GM12865 (cell line): ENCODE measurements at regions not wholly inside any gene's neighbourhood (a gene's known extent, or its start where the extent isn't known, plus 50 kb on each side); places are given as distances from the start of the nearest gene placed in this dataset.

Experiments used
- DNase-seq: peaks from one replicate; pipeline ENCODE4 v3.0.0; 2010; ENCODE audit warnings: low read depth
- H3K4me3 ChIP-seq: 2 replicates; pipeline ENCODE4 v1.5.1; 2011; ENCODE audit warnings: mild to moderate bottlenecking, low read depth, low read length, control low read depth
- CTCF ChIP-seq: IDR thresholded peaks from 2 replicates; pipeline ENCODE4 v1.5.1; 2011; ENCODE audit warnings: low read length, control low read depth, low read depth, inconsistent platforms; ENCODE audit not compliant: insufficient read depth; ENCODE audit errors: missing control alignments

DNA sequence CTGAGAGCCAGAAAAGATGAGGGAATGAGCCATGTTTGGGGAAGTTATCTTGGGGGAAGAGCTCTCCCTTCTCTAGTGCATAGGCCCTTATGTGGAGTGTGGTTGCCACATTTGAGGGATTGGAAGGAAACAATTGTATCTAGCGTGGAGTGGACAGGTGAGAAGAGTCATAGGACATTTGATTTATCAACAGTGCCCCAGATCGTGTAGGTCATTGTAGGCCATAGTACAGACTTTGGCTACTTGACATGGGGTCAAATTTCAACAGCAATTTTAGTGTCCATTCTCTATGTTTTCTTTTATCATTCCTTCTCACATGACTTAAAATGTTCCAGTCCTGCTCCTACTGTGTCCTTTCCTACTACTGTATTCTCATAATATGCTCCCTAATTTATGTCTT lies 1182.8 kb downstream of the SORCS1 start:
- no peak overlapping the region for H3K4me3 ChIP-seq
- DNase-seq: no peak
- TF ChIP-seq CTCF: no peak

DNA sequence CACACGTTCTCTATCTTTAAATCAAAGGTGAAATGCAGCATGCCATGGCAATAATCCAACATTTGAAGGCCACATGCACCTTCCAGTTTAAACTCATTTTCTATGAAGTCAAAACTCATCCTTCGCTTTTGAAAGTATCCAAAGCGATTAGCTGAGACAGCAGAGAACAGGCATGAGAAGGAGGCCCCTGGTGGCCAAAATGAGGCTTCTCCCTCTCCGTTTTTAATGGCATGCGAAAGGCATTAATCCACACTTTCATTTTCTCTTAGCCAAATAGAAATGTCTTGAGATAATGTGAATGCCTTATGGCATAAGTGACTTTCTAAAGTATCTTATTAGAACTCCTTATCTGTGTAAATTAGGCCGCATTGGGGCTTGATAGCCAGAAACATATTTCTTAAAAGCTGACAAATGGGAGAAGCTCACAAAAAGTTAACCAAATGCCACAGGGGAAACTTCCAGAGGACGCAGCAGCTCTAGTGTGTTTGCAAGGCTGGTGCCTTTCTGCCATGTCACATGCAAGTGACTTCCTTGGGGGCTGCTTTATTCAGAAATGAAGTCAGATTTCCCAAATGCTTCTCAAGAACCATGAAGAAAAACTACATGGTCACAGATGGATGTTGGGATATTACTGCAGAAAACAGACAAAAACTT lies 1189.6 kb downstream of the SORCS1 start:
- H3K4me3 ChIP-seq: peak overlapping the region; percentile 4; the same call in 1 of the 2 replicates
- peak; percentile 66 for TF ChIP-seq CTCF
- DNase-seq: peak; percentile 60

DNA sequence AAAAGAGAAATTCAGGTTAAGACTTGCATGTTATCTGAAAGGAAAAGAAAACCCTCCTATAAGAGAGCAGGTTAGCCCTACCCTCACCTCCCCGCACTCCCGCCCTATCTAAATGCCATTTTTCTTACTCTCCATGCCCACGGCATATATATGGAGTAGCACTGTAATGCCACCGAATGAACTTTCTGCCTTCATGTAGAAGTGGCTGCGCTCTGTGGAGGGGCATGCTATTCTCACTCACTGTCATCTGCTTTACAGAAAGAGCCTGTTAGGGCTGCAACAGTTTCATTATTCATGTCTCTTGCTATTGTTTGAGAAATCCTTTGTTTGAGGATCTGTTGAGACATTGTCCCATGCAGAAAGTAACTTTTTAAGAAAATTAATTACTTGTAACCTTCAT lies 1190.6 kb downstream of the SORCS1 start:
- DNase-seq: no peak
- no peak overlapping the region for H3K4me3 ChIP-seq
- TF ChIP-seq CTCF: no peak

- H3K4me3 ChIP-seq: no peak overlapping the region
- no peak for DNase-seq
- TF ChIP-seq CTCF: no peak
Measured at GRCh38 chr10:105973360-105973759, 1191.1 kb downstream of the SORCS1 start.

- no peak for TF ChIP-seq CTCF
- no peak overlapping the region for H3K4me3 ChIP-seq
- DNase-seq: no peak
Measured at GRCh38 chr10:105971460-105971859, 1193.0 kb downstream of the SORCS1 start.

DNA sequence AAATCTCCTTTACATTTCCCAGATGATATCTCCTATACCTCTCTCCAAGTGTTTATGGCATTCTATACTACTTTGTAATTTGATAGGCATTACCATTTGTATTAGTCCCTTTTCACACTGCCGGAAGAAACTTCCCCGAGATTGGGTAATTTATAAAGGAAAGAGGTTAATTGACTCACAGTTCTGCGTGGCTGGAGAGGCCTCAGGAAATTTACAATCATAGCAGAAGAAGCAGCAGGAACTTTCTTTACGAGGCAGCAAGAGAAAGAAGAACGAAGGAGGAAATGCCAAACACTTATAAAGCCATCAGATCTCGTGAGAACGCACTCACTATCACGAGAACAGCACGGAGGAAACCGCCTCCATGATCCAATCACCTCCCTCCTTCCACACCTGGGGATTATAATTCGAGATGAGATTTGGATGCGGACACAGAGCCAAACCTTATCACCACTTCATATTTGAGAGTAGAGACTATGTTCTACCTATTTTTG lies 1194.6 kb downstream of the SORCS1 start:
- no peak for DNase-seq
- TF ChIP-seq CTCF: no peak
- no peak overlapping the region for H3K4me3 ChIP-seq

DNA sequence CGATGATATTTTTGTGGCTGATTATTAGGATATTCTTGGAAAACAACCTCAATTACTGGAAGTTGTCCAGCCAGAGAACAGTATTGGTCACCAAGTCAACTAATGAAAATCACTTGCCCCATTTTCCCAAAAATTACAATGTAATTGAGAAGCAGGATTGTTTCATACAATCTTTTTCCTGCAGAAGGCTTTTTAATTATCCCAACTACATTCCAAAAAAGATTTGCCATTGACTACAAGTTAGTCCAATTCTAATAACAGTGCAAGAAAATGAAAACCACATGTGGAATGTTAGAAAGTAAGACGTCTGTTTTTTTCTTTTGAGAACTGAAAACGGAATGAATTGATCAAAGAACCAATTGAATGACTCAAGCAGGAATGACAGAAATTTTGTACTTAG lies 1195.8 kb downstream of the SORCS1 start:
- H3K4me3 ChIP-seq: no peak overlapping the region
- DNase-seq: no peak
- TF ChIP-seq CTCF: no peak
